Endodermal cell (in vitro differentiated cells): ENCODE measurements at regions not wholly inside any gene's neighbourhood (a gene's known extent, or its start where the extent isn't known, plus 50 kb on each side); places are given as distances from the start of the nearest gene placed in this dataset.

Experiments
- DNase-seq: peaks from one replicate; pipeline ENCODE4 v3.0.0-alpha.2; 2017
- H3K27ac ChIP-seq: 2 replicates; pipeline ENCODE4 v1.5.1; 2013; ENCODE audit warnings: mild to moderate bottlenecking, low read depth, low read length, moderate library complexity
- H3K27me3 ChIP-seq: 2 replicates; pipeline ENCODE4 v1.6.1; 2013; ENCODE audit warnings: mild to moderate bottlenecking, low read length, moderate library complexity; ENCODE audit not compliant: insufficient read depth, control insufficient read depth, poor library complexity, severe bottlenecking
- H3K36me3 ChIP-seq: 2 replicates; pipeline ENCODE4 v1.7.0; 2013; ENCODE audit warnings: mild to moderate bottlenecking, low read length, moderate library complexity; ENCODE audit not compliant: control insufficient read depth, insufficient read depth
- H3K4me1 ChIP-seq: one replicate; pipeline ENCODE4 v1.7.0; 2013; ENCODE audit warnings: low read length; ENCODE audit not compliant: control insufficient read depth, insufficient read depth
- H3K4me3 ChIP-seq: 2 replicates; pipeline ENCODE4 v1.5.1; 2013; ENCODE audit warnings: mild to moderate bottlenecking, low read length, moderate library complexity
- H3K9ac ChIP-seq: 2 replicates; pipeline ENCODE4 v1.6.1; 2013; ENCODE audit warnings: mild to moderate bottlenecking, low read length, moderate library complexity; ENCODE audit not compliant: poor library complexity, severe bottlenecking; ENCODE audit errors: extremely low read depth
- H3K9me3 ChIP-seq: 2 replicates; pipeline ENCODE4 v1.6.1; 2013; ENCODE audit warnings: mild to moderate bottlenecking, low read length, moderate library complexity; ENCODE audit not compliant: control insufficient read depth
- H3K27ac Mint-ChIP-seq: 2 replicates; pipeline ENCODE4 v1.8.0; 2020; ENCODE audit warnings: mixed read lengths
- H3K27me3 Mint-ChIP-seq: 2 replicates; pipeline ENCODE4 v1.8.0; 2021; ENCODE audit warnings: mild to moderate bottlenecking, mixed read lengths; ENCODE audit not compliant: insufficient read depth
- H3K36me3 Mint-ChIP-seq: 2 replicates; pipeline ENCODE4 v1.8.0; 2020; ENCODE audit warnings: low read depth, mixed read lengths
- H3K4me1 Mint-ChIP-seq: 2 replicates; pipeline ENCODE4 v1.8.0; 2020; ENCODE audit warnings: mixed read lengths
- H3K4me3 Mint-ChIP-seq: 2 replicates; pipeline ENCODE4 v1.8.0; 2020; ENCODE audit warnings: mild to moderate bottlenecking, moderate library complexity, mixed read lengths
- H3K9me3 Mint-ChIP-seq: 2 replicates; pipeline ENCODE4 v1.8.0; 2020; ENCODE audit warnings: mild to moderate bottlenecking, mixed read lengths
- CTCF ChIP-seq: fragments of 200-600 bp; sonication (generic); conservative IDR thresholded peaks from 2 replicates; pipeline ENCODE4 v1.5.0; 2021; ENCODE audit warnings: antibody characterized with exemption, mild to moderate bottlenecking
- WGBS, 2 experiments: methylation state at CpG; one replicate each; pipeline versions ENCODE4 v1.1.5 to v1.1.7; 2013; ENCODE audit warnings: missing lambda C conversion rate in 2 of 2, mixed read lengths in 1 of 2; ENCODE audit not compliant: insufficient coverage in 1 of 2, insufficient read length in 1 of 2; 5-methylcytosine and 5-hydroxymethylcytosine counted together

- Mint-ChIP-seq H3K27ac (no peak overlapping the region), H3K36me3 (no peaks in the 10 kb centered on the region), H3K4me1 (no peaks in the 10 kb centered on the region), H3K9me3 (no peaks in the 10 kb centered on the region), H3K4me3 (no peak overlapping the region), H3K27me3 (no peaks in the 10 kb centered on the region)
- no peaks in the 10 kb centered on the region for H3K9me3 ChIP-seq
- no peaks in the 10 kb centered on the region for H3K4me1 ChIP-seq
- WGBS, 2 experiments: 83 to 93% methylated on average over 1 of the region's 1 CpG
- no peaks in the 10 kb centered on the region for H3K36me3 ChIP-seq
- H3K27me3 ChIP-seq: no peaks in the 10 kb centered on the region
- no peak overlapping the region for H3K4me3 ChIP-seq
- no peak for TF ChIP-seq CTCF
- no peak overlapping the region for H3K27ac ChIP-seq
- DNase-seq: no peak
- H3K9ac ChIP-seq: no peak overlapping the region
Measured at GRCh38 chr7:113805976-113806375, 112.8 kb downstream of the PPP1R3A start.

GRCh38 chr7:113804475-113805095 lies 114.2 kb downstream of the PPP1R3A start:
- Mint-ChIP-seq H3K27me3 (no peaks in the 10 kb centered on the region), H3K27ac (no peak overlapping the region), H3K36me3 (no peaks in the 10 kb centered on the region), H3K4me1 (no peaks in the 10 kb centered on the region), H3K9me3 (no peaks in the 10 kb centered on the region), H3K4me3 (no peak overlapping the region)
- no peak for DNase-seq
- 90 to 98% methylated on average over 5 to 6 of the region's 6 CpGs for WGBS, 2 experiments
- no peaks in the 10 kb centered on the region for H3K9me3 ChIP-seq
- no peak overlapping the region for H3K9ac ChIP-seq
- no peaks in the 10 kb centered on the region for H3K27me3 ChIP-seq
- H3K27ac ChIP-seq: no peak overlapping the region
- TF ChIP-seq CTCF: no peak
- H3K4me1 ChIP-seq: no peaks in the 10 kb centered on the region
- no peaks in the 10 kb centered on the region for H3K36me3 ChIP-seq
- no peak overlapping the region for H3K4me3 ChIP-seq

- Mint-ChIP-seq H3K36me3 (no peaks in the 10 kb centered on the region), H3K9me3 (no peaks in the 10 kb centered on the region), H3K4me1 (peaks cover 8% of the 10 kb centered on the region), H3K27ac (no peak overlapping the region), H3K27me3 (no peaks in the 10 kb centered on the region), H3K4me3 (no peak overlapping the region)
- H3K36me3 ChIP-seq: no peaks in the 10 kb centered on the region
- no peak overlapping the region for H3K4me3 ChIP-seq
- no peak for TF ChIP-seq CTCF
- no peak overlapping the region for H3K27ac ChIP-seq
- no peaks in the 10 kb centered on the region for H3K27me3 ChIP-seq
- DNase-seq: no peak
- H3K9me3 ChIP-seq: no peaks in the 10 kb centered on the region
- no peak overlapping the region for H3K9ac ChIP-seq
- 87 to 100% methylated on average over 1 of the region's 1 CpG for WGBS, 2 experiments
- no peaks in the 10 kb centered on the region for H3K4me1 ChIP-seq
Measured at GRCh38 chr7:113801751-113802150, 117.1 kb downstream of the PPP1R3A start.
